ENCODE measurements at regions not wholly inside any gene's neighbourhood (a gene's known extent, or its start where the extent isn't known, plus 50 kb on each side); places are given as distances from the start of the nearest gene placed in this dataset.

DNA sequence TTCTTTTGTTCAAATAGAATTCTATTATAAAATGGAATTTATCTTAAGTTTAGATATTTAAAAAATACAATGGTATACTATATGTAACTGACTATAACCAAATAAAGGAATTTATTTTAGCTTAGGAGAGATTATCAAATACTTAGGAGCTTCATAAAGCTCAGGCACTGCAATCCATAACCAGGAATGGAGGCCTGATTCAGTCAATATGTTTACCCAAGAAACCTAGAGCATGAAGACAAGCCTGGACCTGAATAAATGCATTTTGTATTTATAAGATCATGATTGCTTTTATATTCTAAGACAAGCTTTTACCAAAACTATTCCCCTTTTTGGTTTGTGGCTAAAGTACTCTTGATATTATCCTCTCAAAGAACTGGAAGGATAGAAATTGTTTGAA, 742.6 kb downstream of the FAT4 start:
- no peak for TF ChIP-seq GATA2 (IDR thresholded peaks at IDR 0.05; ENCODE audit: low read depth, low read length)
- no peak for TF ChIP-seq GATA3 (IDR thresholded peaks at IDR 0.05; ENCODE audit: low read depth, low read length)

Measured in SH-SY5Y (cell line).